CD4-positive, alpha-beta T cell treated with Interleukin-10 for 1 hour (primary cell): ENCODE measurements at regions not wholly inside any gene's neighbourhood (a gene's known extent, or its start where the extent isn't known, plus 50 kb on each side); places are given as distances from the start of the nearest gene placed in this dataset.
"Not testable (repeated sequence)": the region's sequence is repeated elsewhere in the genome, so short reads cannot be mapped to it uniquely, and the experiment has no call there.

Experiments
- DNase-seq: peaks from one replicate; pipeline ENCODE4 v3.0.0-alpha.2; 2020

- no peak for DNase-seq
Measured at GRCh38 chr5:104494083-104494482, 931.5 kb upstream of the NUDT12 start.

DNA sequence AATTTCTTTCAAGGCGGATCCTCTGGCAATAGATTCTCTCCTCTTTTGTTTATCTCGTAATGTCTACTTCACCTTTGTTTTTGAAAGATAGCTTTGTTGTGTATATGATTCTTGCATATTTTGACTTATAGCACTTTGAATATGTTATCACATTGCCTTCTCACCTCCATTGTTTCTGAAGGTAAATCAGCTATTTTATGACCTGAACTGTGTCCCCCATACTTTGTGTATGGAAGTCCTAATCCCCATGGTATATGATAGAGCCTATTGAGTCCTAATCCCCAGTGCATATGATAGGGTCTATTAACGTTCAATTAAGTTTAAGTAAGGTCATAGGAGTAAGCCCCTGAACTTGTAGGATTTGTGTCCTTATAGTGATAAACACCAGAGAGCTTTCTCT, 910.2 kb upstream of the NUDT12 start:
- no peak for DNase-seq

GRCh38 chr5:104456122-104456521, 893.5 kb upstream of the NUDT12 start:
- no peak for DNase-seq

- DNase-seq, result no peak
Measured at GRCh38 chr5:104452550-104452949, 890.0 kb upstream of the NUDT12 start.

- DNase-seq, result not testable (repeated sequence)
Measured at GRCh38 chr5:104451911-104452310, 889.3 kb upstream of the NUDT12 start.

- DNase-seq, result no peak
Measured at GRCh38 chr5:104444656-104445055, 882.1 kb upstream of the NUDT12 start.

- DNase-seq, result no peak
Measured at GRCh38 chr5:104443706-104444105, 881.1 kb upstream of the NUDT12 start.

DNA sequence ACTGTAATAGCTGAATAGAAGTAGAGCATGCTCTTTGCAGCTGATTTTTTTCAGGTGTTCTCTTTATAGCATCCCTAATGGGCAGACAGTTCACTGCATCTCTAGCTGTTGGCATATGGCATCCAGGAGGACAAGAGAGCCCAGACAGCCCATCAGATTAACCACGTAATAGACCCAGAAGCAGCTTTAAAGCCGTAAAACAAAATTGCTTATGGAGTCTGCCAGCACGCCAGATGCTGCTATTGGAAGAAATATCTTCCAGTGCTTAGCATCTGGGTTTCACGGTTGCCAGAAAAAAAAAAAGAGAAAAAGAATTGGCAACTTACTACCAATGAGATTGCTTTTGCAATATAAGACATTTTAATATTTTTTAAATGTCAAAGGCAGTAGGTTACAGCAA, 869.4 kb upstream of the NUDT12 start:
- DNase-seq, result no peak

- DNase-seq, result no peak
Measured at GRCh38 chr5:104431002-104431620, 868.5 kb upstream of the NUDT12 start.

DNA sequence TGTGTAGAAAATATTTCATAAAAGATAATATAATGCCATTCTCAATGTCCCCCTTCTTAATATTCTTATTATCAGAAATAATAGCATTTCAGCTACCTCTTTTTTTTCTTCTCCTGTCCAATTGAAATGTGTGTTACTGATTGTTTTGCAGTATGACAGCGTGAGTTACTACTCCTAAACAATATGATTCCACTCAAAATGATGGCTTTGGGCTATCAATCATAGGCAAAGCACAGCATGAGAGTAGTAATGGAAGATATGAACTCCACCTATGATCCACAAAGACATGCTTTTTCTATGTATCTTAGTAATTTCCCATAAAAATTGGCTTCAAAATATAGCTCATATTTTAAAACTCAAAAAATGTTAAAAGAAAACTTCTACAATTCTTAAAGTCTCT, 867.3 kb upstream of the NUDT12 start:
- no peak for DNase-seq

DNA sequence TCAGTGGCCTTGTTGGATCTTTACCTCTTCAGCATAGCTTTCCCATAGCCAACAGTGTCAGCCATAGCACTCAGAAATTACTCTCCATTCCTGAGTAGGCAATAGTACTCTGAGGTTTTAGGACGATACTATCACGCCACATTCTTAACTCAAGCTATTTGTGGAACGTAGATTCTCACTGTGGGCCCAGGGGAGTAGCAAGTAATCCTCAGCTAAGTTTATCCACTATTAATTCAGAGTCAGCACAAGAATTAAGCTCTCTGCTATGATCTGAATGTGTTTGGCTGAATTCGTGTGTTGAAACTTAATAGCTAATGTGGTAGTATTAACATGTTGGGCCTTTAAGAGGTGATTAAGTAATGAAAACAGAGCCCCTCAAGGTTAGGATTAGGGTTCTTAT, 858.8 kb upstream of the NUDT12 start:
- DNase-seq, result no peak

DNA sequence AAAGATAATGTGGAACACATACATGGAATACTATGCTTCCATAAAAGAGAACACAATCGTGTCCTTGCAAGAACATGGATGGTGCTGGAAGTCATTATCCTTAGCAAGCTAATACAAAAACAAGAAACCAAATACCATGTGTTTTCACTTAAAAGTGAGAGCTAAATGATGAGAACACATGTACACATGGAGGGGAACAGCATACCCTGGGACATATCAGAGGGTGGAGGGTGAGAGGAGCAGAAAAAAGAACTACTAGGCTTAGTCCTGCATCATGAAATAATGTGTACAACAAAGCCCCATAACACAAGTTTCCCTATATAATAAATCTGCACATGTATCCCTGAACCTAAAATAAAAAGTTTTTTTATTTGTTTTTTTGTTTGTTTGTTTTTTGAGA, 855.5 kb upstream of the NUDT12 start:
- DNase-seq, result no peak

GRCh38 chr5:104412649-104413240, 850.2 kb upstream of the NUDT12 start:
- no peak for DNase-seq

GRCh38 chr5:104400941-104401340, 838.4 kb upstream of the NUDT12 start:
- no peak for DNase-seq

DNA sequence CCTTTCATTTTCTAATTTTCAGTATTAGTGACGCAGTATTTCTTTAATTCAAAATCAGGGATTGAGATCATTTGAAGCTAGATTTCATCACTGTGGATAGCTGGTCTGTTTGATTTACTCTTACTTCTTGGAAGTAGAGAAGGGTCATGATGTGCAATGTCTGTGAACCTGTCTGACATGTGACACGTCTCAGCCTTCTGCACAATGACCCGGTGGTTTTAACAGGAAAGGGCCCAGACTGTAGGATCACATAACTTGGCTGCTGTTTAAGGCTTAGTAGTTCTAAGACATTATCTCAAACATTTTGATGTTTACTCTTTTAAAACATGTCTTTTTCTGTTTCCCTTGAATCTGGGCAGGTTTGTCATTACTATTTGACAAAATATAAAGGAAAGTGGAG, 823.3 kb upstream of the NUDT12 start:
- no peak for DNase-seq

DNA sequence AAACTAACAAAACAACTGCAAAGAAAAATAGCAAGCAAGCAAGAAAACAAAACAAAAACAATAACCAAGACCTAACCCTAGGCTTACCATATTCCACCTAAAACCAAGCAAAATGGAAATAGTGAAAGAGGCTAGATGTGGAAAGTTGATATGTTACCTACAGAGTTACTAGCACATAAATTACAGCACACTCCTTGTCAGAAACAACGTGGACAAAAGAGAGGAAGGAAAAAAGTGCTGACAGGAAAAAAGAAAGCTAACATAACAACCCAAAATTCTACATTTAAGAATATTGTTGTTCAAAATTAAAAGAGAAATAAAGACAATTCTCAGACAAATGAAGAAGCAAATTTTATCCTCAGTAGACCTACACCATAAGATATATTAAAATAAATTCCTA, 812.8 kb upstream of the NUDT12 start:
- DNase-seq, result no peak

GRCh38 chr5:104372796-104373195, 810.2 kb upstream of the NUDT12 start:
- no peak for DNase-seq

GRCh38 chr5:104372376-104372775, 809.8 kb upstream of the NUDT12 start:
- no peak for DNase-seq

DNA sequence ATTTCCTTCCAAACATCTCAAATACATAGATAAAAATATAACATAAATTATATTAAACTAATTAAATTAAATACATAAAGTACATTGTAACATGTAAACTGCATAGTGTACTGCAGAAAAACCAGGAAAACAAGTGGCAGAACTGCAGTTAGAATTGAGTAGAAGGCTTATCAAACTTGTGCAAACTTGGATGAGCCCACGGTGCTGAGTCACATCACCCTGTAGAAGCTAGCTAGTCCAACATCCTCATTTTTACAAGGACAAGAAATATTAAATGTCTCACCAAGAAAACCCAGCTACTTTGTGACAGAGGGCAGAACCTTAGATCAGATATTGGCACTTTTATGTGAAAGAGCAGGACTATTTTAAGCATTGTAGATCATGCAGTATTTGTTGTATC, 807.9 kb upstream of the NUDT12 start:
- no peak for DNase-seq

- no peak for DNase-seq
Measured at GRCh38 chr5:104367978-104368377, 805.4 kb upstream of the NUDT12 start.

- no peak for DNase-seq
Measured at GRCh38 chr5:104363567-104363966, 801.0 kb upstream of the NUDT12 start.

GRCh38 chr5:104361932-104362331, 799.3 kb upstream of the NUDT12 start:
- DNase-seq, result no peak

GRCh38 chr5:104355350-104355749, 792.8 kb upstream of the NUDT12 start:
- DNase-seq, result no peak

- no peak for DNase-seq
Measured at GRCh38 chr5:104353371-104353770, 790.8 kb upstream of the NUDT12 start.

DNA sequence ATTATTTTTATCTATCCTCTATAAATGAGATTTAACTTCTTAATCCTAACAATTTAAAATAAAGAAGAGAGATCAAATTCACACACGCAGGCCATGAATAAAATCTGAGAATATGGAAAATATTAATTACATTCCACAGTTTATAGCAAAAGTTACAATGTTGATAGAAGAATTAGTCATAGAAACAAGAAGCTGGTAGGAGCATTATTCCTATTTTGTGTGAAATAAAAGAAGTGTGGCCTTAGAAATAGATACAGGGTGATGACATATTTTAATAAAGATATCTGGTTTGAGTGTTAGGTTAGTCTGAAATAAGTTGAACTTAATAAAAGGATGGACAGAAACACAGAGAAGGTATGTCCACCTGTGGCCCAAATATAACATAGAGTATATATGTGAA, 790.4 kb upstream of the NUDT12 start:
- no peak for DNase-seq
